Epidermal melanocyte (primary cell): ENCODE measurements at regions not wholly inside any gene's neighbourhood (a gene's known extent, or its start where the extent isn't known, plus 50 kb on each side); places are given as distances from the start of the nearest gene placed in this dataset.
A peak's percentile ranks its signal among the peaks of the same experiment; 100 is the strongest.
"Not testable (repeated sequence)": the region's sequence is repeated elsewhere in the genome, so short reads cannot be mapped to it uniquely, and the experiment has no call there.

Experiments
- DNase-seq: peaks from one replicate; pipeline ENCODE4 v3.0.0; 2011; ENCODE audit warnings: low spot score; ENCODE audit not compliant: insufficient read length

DNA sequence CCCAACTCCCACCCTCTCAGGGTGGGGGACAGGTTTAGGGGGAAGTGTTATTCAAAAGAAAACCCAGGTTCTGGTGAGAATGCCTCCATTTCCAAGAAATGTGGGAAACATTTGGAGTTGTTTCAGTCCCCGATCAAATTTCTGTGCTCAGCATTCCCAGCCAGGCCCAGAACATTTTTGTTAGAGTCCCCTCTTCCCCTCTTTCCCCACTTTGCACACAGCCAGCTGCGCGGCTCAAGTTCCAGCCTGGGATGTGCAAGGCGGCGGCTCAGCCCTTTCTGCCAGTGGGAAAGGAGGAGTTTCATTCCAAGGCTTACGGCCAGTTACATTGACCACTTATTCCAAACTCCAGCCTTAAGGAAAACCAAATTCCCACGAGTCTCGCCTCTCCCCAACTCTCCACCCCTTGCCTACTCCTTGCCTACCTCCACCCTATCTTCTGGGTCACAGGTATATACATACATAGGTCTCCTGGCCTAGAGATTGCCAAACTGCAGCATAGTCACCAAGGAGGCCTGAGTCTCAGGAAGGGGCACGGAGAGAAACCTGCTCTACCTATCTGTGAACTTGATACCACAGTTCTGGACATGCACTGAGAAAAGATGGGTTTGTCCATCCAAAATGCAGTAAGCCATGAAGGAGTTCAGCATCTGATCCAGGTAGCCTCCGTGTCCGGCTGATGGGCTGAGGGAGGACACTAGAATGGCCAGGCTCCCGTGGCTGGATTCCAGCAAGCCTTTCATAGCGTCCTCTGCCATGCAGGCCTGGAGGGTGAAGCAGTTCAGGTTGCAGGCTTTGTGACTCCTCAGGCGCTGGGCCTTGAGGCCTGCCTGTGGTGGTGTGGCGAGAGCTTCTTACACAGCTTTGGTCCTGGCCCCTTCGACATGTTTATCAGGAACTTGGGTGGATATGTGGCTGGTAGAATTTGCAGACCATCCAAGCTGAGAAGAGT, 154.5 kb downstream of the ZFP36L2 start:
- DNase-seq: no peak

DNA sequence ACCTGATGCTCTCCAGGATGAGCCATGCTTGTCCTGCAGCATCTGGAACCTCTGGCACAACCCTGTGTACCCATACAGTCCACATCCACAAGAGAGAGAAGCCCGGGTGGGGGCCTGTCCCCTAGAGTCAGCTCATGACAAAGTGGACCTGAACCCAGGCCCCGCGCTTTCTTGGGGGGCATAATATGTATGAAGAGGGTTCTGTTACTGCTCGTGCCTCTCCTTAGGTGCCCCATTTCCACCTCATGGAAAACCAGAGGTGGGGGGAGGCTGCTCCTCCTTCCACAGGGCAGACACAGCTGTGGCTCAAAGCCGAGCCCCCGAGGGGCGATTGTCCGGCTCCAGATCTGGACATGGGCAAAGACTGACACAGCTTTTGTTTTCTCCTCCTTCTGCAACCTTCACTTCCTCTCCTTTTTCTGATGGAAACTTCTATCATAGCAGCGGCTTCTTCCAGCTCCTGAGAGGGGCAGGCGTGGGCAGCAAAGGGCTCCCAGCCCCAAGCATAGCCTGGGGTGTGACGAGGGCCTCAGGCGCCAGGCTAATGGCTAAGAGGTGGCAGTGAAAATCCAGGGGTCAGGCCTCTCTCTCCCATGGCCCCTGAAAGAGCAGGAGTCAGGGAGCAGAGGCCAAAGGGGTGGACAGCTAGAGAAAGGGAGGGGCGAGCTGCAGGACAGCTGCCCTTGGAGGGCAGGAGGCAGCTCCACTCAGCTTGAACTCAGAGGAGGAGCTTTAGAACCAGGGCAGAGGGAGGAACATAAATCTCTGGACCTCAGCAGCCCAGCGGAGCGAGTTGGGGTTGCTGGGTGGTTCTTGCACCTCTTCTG, 155.5 kb downstream of the ZFP36L2 start:
- no peak for DNase-seq

GRCh38 chr2:43070030-43070429, 156.4 kb downstream of the ZFP36L2 start:
- no peak for DNase-seq

DNA sequence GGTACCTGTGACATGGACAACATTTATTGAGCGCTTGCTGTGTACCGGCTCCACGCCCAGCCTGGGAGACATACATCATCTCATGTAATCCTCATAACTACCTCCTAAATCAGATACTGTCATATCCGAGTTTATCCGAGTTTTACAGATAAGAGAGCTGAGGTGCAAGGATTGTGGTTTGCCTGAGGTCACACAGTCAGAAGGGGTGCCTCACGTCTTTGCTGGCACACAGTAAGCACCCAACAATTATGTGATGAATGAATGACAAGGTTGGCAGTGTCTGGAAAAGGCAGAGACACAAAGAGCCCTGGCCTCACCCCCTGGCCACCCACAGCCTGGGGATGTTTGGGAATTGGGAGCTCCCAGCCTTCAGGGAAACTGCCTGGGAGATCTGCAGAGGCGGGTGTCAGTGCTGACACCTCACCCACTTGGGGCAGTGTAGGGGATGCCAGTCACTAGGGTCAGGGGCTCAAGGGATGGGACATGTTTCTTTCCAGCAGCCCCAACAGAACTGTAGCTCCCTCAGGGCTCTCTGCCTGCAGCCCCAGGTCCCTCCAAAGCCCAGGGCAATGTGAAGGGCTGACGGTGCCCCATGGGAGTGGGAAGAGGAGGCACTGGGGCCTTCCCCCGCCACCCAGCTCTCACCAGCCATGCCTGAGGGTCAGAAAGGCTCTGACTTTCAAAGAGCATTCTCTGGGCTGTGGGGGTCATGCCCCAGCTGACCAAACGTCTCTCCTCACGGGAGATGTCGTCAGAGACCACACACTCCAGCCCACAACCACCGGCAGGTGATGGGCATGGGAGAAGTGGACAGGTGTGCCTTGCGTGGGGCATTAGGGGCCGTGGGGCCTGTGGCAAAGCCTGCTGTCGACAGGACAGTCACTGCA, 157.5 kb downstream of the ZFP36L2 start:
- no peak for DNase-seq

- DNase-seq: no peak
These were observed 158.3 kb downstream of the ZFP36L2 start for GRCh38 chr2:43068041-43068533.

DNA sequence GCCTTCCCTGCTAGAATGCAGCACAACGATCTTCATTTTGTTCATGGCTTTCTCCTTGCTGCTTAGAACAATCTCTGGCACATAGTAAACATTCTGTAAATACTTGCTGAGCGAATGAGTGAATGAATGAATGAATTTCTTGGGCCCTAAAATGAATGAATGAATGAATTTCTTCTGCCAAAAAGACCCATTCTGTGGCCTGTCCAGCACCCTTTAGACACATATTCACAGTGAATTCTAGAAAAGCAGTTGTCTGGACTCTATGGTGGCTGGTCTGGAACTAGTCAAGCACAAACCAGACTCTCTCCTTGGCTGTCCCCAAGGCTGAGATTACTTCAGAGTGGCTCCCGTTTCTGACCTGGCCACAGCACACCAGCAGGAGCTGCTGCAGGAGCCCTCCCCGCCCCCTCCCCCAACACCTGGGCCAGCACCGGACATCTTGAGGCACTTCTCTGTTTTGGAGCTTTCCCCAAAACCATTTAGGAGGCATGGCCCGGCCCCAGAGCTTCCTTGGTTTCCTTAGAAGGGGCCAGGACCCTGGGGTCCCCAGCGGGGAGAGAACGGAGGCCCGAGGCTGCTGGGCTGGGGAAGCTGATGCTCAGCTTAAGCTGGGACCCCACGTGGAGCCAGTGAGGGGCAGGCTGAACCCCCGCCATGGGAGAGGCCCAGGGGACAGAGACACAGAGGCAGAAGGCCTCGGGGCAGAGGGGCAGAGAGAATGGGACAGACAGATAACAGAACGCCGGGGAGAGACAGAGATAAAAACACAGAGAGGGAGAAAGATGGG, 159.0 kb downstream of the ZFP36L2 start:
- DNase-seq: no peak

DNA sequence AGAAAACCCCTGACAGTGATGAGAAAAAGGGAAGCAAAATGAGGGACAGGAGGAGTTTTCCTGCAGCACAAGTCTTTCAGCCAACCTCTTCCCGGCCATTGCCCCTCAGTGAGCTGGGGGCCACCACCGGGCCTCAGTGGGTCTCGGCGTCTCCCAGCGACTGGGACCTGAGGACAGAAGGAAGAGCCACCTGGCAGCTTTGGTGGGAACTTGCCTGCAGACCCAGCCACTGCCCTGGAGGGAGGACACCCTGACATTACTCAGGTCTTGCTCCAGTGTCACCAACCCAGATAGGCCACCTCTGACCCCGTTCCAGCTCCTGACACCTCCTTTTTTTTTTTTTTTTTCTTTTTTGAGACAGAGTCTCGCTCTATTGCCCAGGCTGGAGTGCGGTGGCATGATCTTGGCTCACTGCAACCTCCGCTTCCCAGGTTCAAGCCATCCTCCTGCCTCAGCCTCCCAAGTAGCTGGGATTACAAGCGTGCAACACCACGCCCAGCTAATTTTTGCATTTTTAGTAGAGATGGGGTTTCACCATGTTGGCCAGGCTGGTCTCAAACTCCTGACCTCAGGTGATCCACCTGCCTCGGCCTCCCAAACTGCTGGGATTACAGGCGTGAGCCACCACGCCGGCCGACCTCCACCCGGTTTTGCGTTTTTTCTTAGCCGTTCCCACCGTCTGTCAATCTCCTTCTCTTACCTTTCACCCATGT, 159.7 kb downstream of the ZFP36L2 start:
- not testable (repeated sequence) for DNase-seq

GRCh38 chr2:43065871-43066270, 160.5 kb downstream of the ZFP36L2 start:
- DNase-seq: no peak

GRCh38 chr2:43065036-43065435, 161.4 kb downstream of the ZFP36L2 start:
- no peak for DNase-seq

- not testable (repeated sequence) for DNase-seq
These were observed 163.3 kb downstream of the ZFP36L2 start for GRCh38 chr2:43063096-43063495.

GRCh38 chr2:43062058-43062457, 164.3 kb downstream of the ZFP36L2 start:
- no peak for DNase-seq

- DNase-seq: no peak
These were observed 165.9 kb downstream of the ZFP36L2 start for GRCh38 chr2:43060390-43061016.

- peak; percentile 79 for DNase-seq
These were observed 167.1 kb downstream of the ZFP36L2 start for GRCh38 chr2:43059183-43059897.

DNA sequence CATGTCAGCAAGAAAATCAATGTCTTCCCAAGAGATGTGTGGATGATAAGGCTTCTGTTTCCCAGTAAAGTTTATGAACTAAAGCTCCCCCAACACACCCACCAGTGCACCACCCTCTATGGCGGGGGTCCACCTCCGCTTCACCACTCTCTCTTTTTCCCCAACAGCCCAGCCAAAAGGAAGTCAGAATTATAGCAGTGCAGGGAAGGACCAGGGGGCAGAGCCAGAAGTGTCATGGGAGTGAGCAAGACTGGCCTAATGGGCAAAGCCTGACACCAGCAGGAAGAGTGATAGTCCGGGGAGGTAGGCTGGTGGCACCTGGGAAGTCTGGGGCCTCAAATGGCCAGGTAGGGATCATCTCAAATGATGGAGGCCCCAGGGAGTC, 167.7 kb downstream of the ZFP36L2 start:
- no peak for DNase-seq

DNA sequence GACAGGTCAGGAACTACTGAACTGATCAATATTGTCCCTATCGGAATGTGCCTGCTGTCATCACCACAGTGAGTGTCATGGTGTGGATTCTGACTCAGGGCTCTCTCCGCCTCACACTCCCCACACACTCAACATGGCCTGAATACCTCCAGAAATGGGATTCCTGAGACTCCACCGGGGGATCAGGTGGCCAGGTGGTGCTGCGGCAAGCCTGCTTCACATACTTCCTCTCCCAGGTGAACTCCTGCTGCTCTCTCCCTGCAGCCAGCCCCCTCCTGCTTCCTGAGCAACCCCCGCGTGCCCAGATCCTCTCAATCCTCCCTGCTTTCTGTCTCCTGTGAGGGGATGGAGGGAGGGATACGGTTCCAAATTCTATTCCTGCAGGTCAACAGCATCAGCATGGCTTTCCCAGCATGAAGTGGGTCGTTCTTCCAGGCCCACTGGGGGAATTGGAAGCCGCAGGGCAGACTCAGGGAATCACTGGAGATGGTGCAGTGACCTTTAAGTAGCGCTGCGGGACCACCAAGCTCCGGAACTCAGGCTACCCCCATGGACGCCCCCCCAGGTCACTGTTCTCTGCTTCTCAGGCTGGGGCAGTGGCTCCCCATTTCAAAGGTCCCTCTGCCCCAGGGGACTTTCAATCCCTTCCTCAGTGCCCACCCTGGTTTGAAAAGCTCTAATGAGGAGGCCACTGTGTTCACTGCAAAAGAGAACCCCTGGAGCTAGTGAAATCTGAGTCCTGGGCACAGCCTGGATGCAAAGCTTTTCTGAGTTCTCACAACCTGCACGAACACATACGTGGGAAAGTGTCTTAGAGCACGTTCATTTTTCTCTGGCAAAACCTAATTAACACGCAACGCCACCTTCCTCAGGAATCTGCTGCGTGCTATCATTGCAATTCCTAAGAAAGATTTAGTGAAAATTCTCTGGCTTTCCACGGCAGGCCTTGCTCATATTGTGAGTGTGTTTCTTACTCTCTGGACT, 168.4 kb downstream of the ZFP36L2 start:
- no peak for DNase-seq

- no peak for DNase-seq
These were observed 169.2 kb downstream of the ZFP36L2 start for GRCh38 chr2:43057026-43057741.

- no peak for DNase-seq
These were observed 170.4 kb downstream of the ZFP36L2 start for GRCh38 chr2:43055985-43056384.
